NK-92 (cell line): ENCODE measurements at regions not wholly inside any gene's neighbourhood (a gene's known extent, or its start where the extent isn't known, plus 50 kb on each side); places are given as distances from the start of the nearest gene placed in this dataset.

ENCODE experiments used
- DNase-seq: peaks from one replicate; lab custom pipeline; 2025; ENCODE audit not compliant: unreplicated experiment; lab: John Stamatoyannopoulos, UW

DNA sequence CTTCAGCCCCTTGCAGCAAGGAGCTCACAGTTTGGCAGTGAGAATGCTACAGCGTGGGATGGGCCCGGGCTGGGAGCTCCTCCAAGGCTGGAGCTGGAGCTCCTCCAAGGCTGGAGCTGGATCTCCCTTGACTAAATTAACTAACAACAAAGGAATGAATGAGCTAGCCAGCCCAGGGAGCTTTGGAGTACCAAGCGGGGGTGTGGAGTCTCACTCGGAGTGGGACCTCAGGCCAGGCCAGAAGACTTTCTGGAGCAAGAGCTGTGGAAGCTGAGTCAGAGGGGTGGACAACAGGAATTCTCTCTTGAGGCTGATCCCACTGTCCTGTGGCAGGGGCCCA, 244.7 kb upstream of the HS6ST1 start:
- DNase-seq: no peak

DNA sequence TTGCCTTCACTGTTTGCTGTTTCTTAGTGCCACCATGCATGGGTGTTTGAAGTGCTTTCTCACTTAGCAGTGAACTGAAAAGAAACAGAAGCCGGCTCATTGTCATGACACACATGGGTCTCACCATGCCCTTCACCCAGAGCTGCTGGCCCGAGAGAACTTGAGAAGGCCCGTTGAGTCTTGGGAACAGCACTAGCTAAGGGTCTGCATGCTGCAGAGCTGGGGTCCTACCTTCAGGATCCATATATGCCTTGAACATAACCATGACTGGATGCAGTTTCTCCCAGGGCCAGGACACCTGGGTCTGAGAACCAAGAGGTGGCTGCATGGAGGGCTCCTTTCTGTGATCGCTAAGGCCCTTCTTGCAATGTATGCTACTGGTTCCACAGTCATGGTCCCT, 245.5 kb upstream of the HS6ST1 start:
- DNase-seq: no peak

DNA sequence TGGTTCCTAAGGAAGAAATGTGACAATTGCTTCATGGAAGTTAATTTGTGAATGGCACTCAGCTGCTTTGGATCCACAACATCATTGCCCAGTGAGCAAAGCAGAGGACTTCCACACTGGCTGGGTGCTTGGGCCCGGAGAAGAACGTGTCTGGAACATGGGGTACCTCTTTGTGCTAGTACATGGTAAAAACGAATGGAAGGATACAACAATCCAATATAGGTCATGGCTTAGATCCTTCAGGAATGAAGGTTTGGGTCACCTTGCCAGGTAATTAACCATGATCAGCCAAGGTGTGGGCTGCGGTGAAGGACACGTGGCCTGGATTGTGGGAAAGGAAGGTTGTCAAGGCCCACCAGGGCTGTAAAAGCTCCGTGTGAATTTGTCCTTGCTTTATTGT, 245.9 kb upstream of the HS6ST1 start:
- no peak for DNase-seq

DNA sequence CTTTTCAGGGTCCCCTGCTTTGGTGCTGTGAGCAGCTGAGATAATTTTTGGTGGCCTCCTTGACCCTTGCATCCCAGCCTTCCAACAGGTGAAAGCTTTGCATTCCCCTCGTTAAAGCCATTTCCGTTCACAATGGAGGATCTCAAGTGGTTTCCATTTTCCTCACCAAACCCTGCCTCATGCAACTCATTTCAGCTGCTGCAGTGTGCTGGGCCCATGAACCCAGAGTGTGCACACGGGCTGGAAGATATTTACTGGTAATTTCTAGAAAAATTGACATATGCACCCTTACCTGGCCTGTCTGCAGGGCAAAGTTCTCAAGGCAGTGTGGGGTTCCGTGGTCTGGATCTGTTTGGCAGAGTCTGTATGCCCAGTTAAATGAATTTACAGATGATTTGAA, 246.8 kb upstream of the HS6ST1 start:
- DNase-seq: no peak

DNA sequence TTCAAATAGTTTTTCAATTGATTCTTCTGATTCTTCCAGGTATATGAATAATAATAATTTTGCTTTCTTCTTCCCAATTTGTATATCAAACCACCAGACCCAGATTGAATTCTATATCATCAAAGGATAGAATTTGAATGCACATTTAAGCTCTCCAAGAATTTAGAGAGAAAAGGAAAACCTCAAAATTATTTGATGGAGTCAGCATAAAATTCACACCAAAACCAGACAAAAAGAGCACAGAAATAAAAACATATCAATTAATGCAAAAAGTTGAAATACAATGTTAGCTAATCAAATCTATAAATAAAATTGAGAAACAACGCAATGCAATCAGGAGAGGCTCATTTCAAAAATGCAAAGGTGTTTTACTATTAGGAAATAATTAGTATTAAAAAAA, 248.0 kb upstream of the HS6ST1 start:
- no peak for DNase-seq

DNA sequence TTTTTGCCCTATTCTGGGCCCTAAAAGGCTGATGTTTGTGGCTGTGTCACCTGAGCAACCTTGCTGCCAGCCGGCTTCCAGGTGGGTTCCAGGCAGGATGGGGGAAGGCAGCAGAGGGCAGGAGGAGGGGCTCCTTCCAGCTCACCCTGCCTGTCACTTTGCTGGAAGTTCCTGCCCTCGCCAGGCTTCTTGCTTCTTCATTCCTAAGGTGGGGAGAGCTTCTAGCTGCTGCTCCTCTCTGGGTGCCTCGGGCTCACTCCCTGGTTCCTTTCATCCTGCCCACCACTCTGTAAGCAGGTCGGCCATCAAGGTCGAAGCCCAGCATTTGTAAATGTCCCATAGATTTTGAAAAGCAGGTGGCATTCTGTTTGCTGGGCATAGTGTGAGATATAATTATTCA, 249.4 kb upstream of the HS6ST1 start:
- no peak for DNase-seq

DNA sequence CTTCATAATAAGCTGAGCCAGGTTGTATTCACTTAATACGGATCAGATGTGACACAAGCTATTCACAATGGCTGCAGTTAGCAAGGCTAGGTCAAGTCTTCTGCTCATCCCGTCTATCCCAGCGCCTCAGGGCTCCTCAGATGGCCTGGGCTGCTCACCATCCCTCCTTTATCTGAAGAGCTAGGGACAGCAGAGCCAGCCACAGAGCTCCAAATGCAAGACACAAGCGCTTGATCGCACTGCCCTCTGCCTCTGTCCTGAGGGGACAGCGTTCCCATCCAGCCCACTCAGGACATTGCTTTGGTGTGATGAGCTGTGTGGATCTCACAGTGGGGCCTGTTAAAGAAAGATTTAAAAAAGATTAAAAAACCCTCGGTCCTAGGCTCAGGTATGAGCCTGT, 254.4 kb upstream of the HS6ST1 start:
- DNase-seq: no peak

DNA sequence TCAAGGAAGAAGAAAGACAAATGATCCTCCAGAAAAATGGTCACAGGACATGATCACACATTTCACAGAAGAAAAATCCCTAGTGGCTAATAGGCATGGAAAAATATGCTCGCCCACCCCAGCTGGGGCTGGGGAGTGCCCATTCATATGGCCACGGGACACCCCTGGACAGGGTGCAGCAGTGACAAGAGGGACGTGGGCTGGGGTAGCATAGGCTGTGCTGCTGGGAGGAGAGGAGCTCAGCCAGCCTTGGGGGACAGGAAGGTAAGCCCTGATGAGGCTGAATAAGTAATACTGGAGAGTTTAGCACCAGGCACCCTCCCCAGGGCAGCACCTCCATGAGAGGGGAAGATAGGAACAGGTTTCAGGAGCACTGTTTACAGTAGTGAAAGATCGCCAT, 254.9 kb upstream of the HS6ST1 start:
- DNase-seq: no peak

DNA sequence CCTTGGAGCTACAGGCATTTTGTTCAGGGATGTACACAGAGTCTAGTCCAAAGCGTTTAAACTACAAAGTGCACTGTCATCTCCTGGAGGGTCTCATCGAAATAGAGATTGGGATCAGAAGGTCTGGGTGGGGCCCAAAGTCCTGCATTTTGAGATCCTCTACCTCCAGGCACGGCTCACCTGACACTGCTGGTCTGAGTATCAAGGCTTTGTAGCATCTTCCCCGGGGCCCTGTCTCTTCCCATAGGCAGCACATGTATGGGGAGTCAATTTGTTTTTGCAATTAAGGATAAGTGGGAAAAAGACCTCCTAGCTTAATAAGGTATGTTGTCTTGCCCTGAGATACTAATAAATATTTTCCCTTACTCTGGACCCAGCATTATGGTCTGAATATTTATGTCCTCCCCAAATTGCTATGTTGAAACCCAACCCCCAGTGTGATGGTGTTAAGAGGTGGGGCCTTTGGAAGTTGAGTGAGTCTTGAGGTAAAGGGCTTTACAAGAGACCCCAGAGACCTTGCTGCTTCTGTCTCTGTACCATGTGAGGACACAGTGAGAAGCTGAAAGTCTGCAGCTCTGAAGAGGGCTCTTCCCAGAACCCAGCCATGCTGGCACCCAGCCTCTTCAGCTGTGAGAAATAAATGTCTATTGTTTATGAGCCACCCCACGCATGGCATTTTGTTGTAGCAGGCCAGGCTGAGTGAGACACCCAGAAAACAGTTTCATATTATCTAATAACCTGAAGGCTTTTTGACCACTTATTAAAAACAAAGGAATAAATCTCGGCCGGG, 258.7 kb upstream of the HS6ST1 start:
- DNase-seq: no peak

DNA sequence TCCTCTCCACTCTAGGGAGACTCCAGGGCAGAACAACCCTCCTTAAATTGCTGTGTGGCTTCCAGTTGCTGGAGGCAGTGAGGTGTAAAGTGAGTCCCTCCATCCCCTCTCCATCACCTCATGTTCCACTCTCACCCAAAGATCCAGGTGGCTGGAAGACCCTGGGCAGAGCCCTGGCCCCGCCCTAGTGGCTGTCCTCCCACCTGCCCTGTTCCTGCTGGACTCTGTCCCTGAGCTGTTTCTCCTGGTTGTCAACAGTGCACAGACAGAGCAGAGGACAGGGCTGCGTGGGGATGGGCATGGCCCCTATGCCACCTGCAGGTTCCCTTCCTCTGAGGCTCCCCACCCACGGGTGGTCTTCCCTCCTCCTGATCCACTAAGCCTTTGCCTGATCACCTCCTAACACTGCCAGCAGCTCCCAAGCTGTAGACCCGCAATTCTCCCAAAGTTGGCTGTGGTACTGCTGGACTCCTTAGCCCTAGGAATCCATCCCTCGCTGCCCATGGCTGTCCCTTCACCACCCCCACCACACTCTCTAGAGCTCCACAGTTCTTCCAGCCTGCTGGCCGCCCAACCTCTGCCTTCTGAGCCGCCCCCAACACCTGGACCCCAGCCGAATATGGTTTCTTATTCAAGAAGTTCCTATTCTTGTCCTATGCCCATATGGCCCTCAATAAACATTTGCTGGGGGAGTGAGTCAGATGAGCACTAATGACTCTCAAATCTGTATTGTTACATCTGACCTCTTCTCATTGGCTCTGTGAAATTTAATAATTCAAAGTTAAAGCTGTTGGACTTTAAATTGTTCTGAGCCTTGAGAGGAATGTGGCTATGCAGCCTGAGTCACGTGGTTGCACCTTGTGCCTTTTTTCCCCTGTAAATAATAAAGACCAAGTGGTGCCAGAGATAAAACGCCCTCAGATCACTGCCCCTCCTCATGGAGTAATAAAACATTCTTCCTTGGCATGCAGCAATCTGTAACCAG, 260.0 kb upstream of the HS6ST1 start:
- DNase-seq: no peak

DNA sequence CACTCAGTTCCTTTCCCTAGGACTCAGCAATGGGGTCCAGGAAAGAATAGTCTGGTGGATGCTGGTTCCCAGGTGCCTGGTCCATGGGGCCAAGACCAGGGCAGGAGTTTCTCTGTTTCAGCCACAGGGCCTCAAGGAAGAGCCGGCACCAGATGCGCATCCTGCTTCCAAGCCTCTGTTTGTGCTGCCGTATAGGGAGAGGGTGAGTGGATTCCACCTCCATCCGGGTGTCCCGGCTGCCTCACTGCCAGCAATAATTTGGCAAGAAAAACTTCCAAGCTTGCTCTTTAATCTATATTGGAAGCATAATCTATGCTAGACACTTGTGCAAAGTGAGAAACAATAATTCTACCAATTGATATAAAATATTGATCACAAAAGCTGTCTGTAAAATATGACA, 261.2 kb upstream of the HS6ST1 start:
- DNase-seq: no peak

DNA sequence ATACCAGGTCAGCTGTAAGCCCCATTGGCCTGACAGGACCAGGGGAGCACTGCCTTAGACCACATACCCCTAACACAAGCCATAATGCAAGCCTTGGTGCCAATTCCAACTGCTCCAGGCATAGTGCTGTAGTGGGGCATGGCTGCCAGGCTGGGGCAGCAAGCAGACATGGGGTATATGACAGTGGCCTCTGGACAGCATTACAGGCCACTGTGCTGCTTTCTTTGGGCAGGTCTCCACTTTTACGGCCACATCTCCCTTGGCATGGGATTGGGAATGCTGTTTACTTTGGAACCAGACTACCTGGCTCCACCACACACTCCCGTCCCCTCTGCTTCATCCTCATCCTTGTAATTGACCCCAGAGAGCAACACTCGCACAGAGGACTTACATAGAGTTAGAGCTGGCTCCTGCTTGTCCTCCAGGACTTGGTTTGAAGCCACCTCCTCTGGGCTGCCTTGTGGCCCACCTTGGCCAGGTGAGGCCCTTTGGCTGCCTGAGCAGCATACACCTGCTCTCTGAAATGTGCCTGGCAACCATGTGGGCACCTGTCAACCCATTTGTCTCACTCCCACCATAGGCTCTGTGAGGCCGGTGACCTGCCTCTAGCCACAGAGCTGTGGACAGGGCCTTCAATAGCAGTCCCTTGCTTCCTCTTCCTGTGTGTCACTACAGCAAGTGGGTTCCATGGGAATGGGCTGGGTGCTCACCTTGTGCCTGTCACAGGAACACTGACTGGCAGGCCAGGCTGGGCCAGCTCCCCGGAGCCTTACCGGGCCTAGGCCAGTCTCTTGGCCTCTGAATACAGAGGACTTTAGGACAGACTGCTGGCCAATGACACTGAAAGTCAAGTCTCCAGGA, 262.6 kb upstream of the HS6ST1 start:
- no peak for DNase-seq

DNA sequence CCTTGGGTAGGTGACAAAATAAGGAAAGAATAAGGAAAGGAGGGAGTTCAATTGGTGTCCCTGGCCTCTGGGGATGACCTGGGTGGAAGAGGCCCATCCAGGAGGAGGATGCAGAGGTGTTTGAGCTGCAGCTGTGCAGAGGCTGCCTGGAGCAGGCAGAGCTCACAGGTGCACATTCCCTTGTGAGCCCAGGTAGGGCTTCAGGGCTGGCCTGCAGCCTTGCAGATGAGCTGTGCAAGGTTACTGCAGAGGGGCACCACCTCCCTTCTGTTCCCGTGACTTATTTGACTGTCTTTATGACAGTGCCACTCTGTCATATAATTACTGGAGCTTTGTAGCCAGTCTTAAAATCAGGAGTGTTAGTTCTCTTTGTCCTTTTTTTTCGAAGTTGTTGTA, 263.2 kb upstream of the HS6ST1 start:
- DNase-seq: no peak

DNA sequence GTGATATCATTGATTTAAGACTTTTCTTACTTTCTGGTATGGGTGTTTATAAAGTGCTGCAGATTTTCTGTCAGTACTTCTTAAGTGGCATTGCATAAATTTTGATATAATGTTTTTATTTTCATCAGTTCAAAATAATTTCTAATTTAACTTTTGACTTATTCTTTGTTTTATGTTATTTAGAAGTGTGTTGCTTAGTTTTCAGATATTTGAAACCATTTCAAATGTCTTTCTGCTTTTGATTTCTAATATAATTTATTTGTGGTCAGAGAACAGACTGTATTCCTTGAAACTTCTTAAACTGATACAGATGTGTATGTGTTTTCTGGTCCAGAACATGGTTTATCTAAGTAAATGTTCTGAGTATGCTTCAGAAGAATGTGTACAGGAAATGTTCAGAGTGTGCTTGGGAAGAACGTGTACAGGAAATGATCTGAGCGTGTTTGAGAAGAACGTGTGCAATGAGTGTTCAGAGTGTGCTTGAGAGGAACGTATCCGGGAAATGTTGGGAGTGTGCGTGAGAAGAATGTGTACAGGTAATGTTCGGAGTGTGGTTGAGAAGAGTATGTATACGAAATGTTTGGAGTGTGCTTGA, 265.7 kb upstream of the HS6ST1 start:
- DNase-seq: no peak

DNA sequence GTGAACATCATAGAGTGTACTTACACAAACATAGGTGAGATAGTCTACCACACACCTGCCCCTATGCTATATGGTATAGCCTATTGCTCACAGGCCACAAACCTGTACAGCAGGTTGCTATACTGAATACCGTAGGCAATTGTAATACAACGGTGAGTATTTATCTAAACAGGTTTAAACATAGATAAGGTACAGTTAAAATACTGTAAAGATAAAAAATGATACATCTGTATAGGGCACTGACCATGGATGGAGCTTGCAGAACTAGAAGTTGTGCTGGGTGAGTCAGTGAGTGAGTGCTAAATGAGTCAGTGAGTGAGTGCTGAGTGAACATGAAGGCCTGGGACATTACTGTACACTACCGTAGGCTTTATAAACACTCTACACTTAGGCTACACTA, 267.0 kb upstream of the HS6ST1 start:
- no peak for DNase-seq

DNA sequence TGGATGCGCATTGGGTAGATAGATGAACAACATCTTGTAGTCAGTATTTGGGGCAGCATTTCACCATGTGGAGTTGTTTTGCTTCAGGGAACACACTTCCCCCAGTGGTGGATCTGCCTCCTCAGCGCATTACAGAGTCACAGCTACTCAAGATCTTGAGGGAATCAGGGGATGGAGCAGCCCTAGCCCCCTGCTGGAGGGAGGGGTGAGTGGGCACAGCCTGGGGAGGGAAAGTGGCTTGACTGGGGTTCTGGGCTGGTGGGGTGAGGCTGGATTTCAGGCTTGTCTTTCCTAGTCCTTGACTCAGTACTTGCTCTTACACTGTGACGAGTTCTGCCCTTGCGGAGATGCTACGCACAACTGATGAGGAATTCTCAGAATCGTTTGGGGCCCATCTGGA, 271.0 kb upstream of the HS6ST1 start:
- no peak for DNase-seq

DNA sequence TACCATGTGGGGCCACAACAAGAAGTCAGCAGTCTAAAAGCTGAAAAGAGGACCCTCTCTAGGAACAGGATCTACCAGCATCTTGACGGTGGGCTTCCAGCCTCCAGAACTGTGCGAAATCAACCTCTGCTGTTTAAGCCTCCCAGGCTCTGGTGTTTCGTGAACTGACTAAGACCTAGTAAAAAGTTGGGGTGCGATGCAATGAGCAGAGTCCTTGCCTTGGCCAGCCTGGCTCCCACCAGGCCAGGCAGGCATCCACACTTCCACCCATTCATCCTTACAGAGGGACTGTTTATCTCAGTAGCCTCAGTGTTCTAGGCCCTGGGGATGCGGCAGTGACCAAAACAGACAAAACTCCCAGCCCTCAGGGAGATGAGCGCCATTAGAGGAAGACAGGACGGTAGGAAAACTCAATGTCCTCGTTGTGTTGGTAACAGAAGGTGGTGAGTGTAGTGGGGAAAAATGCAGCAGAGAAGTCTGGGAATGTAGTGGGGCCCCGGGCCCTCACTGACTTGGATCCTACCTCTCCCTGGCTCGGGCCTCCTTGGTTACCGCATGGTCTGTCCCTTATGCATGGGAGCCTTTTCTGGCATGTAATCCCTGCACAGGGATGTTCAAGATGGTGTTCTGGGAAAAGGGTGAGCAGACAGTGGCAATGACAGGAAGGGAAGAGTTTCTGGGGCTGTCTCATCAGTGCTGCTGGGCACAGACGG, 271.8 kb upstream of the HS6ST1 start:
- no peak for DNase-seq

DNA sequence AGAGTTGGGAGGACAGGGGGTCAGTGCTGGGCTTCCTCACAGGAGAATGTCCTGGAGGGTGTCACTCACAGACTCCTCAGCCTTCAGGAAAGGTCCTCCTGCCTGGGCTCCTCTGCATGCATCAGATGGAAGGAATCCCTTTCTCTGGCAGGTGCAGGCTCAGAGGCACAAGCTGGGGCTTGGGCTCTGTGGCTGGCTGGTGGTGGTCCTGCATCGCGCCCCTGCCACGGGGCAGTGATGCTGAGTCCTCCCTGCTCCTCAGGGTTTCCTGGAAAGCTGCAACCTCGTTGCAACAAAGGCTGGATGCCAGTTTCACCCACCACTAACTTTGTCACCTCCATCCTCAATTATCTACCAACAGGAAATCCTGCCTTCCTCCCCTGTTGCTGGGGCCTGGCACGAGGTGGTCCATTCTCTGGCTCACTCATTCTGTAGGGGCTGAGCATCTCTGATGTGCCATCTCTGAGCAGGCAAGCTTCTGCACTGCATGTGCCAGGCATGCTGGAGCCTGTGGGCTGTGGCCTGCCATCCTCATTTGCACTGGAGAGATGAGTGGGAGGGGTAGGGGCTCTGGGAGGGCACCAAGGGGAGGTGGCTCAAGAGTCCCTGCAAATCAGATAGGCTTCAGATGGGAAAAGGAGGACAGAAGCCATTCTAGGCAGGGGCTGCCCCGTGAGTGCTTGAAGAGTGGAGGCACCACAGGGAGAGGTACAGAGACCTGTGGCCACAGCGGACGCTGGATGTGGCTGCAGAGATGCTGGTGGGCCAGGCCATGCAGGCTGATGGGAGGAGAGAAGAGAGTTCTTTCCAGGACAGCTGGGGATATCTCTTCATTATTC, 272.6 kb upstream of the HS6ST1 start:
- no peak for DNase-seq
